Loucy (cell line): ENCODE measurements at regions not wholly inside any gene's neighbourhood (a gene's known extent, or its start where the extent isn't known, plus 50 kb on each side); places are given as distances from the start of the nearest gene placed in this dataset.

Experiments
- H2AFZ ChIP-seq: fragments of 200-600 bp; sonication (generic); 2 replicates; pipeline ENCODE4 v1.6.0; 2016; ENCODE audit warnings: antibody characterized with exemption, mild to moderate bottlenecking, low read length, moderate library complexity
- H3F3A ChIP-seq: fragments of 200-600 bp; 2 replicates; pipeline ENCODE4 v1.6.0; 2016; ENCODE audit warnings: antibody characterized with exemption, low read depth, mild to moderate bottlenecking
- H3K27me3 ChIP-seq: fragments of 200-600 bp; sonication (generic); 2 replicates; pipeline ENCODE4 v1.6.1; 2014; ENCODE audit warnings: low read length, mild to moderate bottlenecking; ENCODE audit not compliant: insufficient read depth, poor library complexity, severe bottlenecking
- H3K36me3 ChIP-seq: fragments of 200-600 bp; sonication (generic); 2 replicates; pipeline ENCODE4 v1.6.1; 2016; ENCODE audit warnings: low read length; ENCODE audit not compliant: insufficient read depth
- H3K4me1 ChIP-seq: fragments of 200-600 bp; sonication (generic); 2 replicates; pipeline ENCODE4 v1.5.1; 2014; ENCODE audit warnings: low read length, mild to moderate bottlenecking; ENCODE audit not compliant: insufficient read depth, poor library complexity, severe bottlenecking
- H3K4me2 ChIP-seq: fragments of 200-600 bp; sonication (generic); 2 replicates; pipeline ENCODE4 v1.6.0; 2014; ENCODE audit warnings: antibody characterized with exemption, low read length, low read depth, mild to moderate bottlenecking; ENCODE audit not compliant: poor library complexity, severe bottlenecking
- H3K4me3 ChIP-seq: fragments of 200-600 bp; sonication (generic); 2 replicates; pipeline ENCODE4 v1.5.1; 2014; ENCODE audit warnings: low read length, mild to moderate bottlenecking, mixed read lengths; ENCODE audit not compliant: poor library complexity, severe bottlenecking
- H3K79me2 ChIP-seq: fragments of 200-600 bp; sonication (generic); 2 replicates; pipeline ENCODE4 v1.6.1; 2014; ENCODE audit warnings: low read length; ENCODE audit not compliant: insufficient read depth
- H3K9ac ChIP-seq: fragments of 200-600 bp; sonication (generic); 2 replicates; pipeline ENCODE4 v1.6.0; 2014; ENCODE audit warnings: mild to moderate bottlenecking, low read depth, low read length, moderate library complexity; ENCODE audit not compliant: poor library complexity, severe bottlenecking
- H3K9me2 ChIP-seq: fragments of 200-600 bp; sonication (generic); replicated peaks from 2 replicates; pipeline ENCODE4 v1.6.1; 2016; ENCODE audit warnings: low read depth, low read length, mixed read lengths
- H3K9me3 ChIP-seq: fragments of 200-600 bp; sonication (generic); 2 replicates; pipeline ENCODE4 v1.6.1; 2014; ENCODE audit warnings: mild to moderate bottlenecking, antibody characterized with exemption, low read length, low read depth; ENCODE audit not compliant: insufficient read depth
- H4K20me1 ChIP-seq: fragments of 200-600 bp; sonication (generic); 2 replicates; pipeline ENCODE4 v1.6.0; 2014; ENCODE audit warnings: antibody characterized with exemption, low read length, mild to moderate bottlenecking; ENCODE audit not compliant: insufficient read depth, poor library complexity, severe bottlenecking
- CTCF ChIP-seq: fragments of 200-600 bp; sonication (generic); conservative IDR thresholded peaks from 2 replicates; pipeline ENCODE4 v1.5.1; 2014; ENCODE audit warnings: mild to moderate bottlenecking, antibody characterized with exemption, low read length
- EZH2phosphoT487 ChIP-seq: fragments of 200-600 bp; IDR thresholded peaks from 2 replicates; pipeline ENCODE4 v1.6.1; 2018; ENCODE audit warnings: antibody characterized with exemption, mild to moderate bottlenecking, moderate library complexity, borderline replicate concordance

GRCh38 chr6:139931747-139932146, 557.3 kb upstream of the CITED2 start:
- Histone ChIP-seq H3K36me3 (no peaks in the 10 kb centered on the region), H3K9ac (no peak overlapping the region), H3K4me1 (no peaks in the 10 kb centered on the region), H2AFZ (no peak overlapping the region), H3K79me2 (no peaks in the 10 kb centered on the region), H3K9me2 (no peaks in the 10 kb centered on the region), H3K4me3 (no peak overlapping the region), H4K20me1 (no peaks in the 10 kb centered on the region), H3K4me2 (no peak overlapping the region), H3K27me3 (no peaks in the 10 kb centered on the region), H3F3A (no peaks in the 10 kb centered on the region), H3K9me3 (no peaks in the 10 kb centered on the region)
- TF ChIP-seq EZH2phosphoT487 (no peak), CTCF (no peak)

GRCh38 chr6:139927742-139928305, 553.4 kb upstream of the CITED2 start:
- H3K4me3 ChIP-seq: no peak overlapping the region
- H3K9me2 ChIP-seq: no peaks in the 10 kb centered on the region
- no peaks in the 10 kb centered on the region for H3K9me3 ChIP-seq
- TF ChIP-seq CTCF (no peak), EZH2phosphoT487 (no peak)
- no peaks in the 10 kb centered on the region for H3K79me2 ChIP-seq
- no peaks in the 10 kb centered on the region for H3K27me3 ChIP-seq
- H3K36me3 ChIP-seq: no peaks in the 10 kb centered on the region
- no peak overlapping the region for H2AFZ ChIP-seq
- H3F3A ChIP-seq: no peaks in the 10 kb centered on the region
- H4K20me1 ChIP-seq: no peaks in the 10 kb centered on the region
- H3K4me2 ChIP-seq: no peak overlapping the region
- H3K4me1 ChIP-seq: no peaks in the 10 kb centered on the region
- no peak overlapping the region for H3K9ac ChIP-seq

- Histone ChIP-seq H3F3A (no peaks in the 10 kb centered on the region), H3K4me1 (no peaks in the 10 kb centered on the region), H2AFZ (no peak overlapping the region), H3K4me2 (no peak overlapping the region), H4K20me1 (no peaks in the 10 kb centered on the region), H3K9me2 (no peaks in the 10 kb centered on the region), H3K79me2 (no peaks in the 10 kb centered on the region), H3K4me3 (no peak overlapping the region), H3K36me3 (no peaks in the 10 kb centered on the region), H3K9ac (no peak overlapping the region), H3K9me3 (no peaks in the 10 kb centered on the region), H3K27me3 (no peaks in the 10 kb centered on the region)
- 0 out of 2 replicates have a peak, but pooled peaks have one; percentile 28 for TF ChIP-seq CTCF
- no peak for TF ChIP-seq EZH2phosphoT487
Observed at GRCh38 chr6:139927236-139927635, 552.8 kb upstream of the CITED2 start.
